SK-N-SH (cell line): ENCODE measurements at regions not wholly inside any gene's neighbourhood (a gene's known extent, or its start where the extent isn't known, plus 50 kb on each side); places are given as distances from the start of the nearest gene placed in this dataset.

Experiments used
- CTCF ChIA-PET: fragments of 300-600, 350-600 bp; formaldehyde crosslinking; extraction: SDS; loops from one replicate; lab custom pipeline; 2021; lab: Yijun Ruan, JAX
- POLR2A ChIA-PET: fragments of 350-600 bp; sonication (Branson Sonifier 250); formaldehyde crosslinking; extraction: SDS; loops from one replicate; lab custom pipeline; 2020; ENCODE audit warnings: antibody characterized with exemption, inconsistent platforms; lab: Yijun Ruan, JAX
- DNase-seq: peaks from one replicate; pipeline ENCODE4 v3.0.0; 2012
- H2AFZ ChIP-seq: fragments of 200-600 bp; sonication (generic); 2 replicates; pipeline ENCODE4 v1.8.1; 2016; ENCODE audit warnings: antibody characterized with exemption, mild to moderate bottlenecking, low read depth
- H3F3A ChIP-seq: fragments of 200-600 bp; sonication (generic); replicated peaks from 2 replicates; pipeline ENCODE3; 2016; ENCODE audit warnings: antibody characterized with exemption, mild to moderate bottlenecking; ENCODE audit not compliant: insufficient read depth
- H3K27ac ChIP-seq, 2 experiments: fragments of 200-500 bp in 1 of 2; fragments of 200-600 bp in 1 of 2; sonication (Bioruptor generic) in 1 of 2; sonication (generic), shearing (Covaris generic) in 1 of 2; 2 replicates each; pipeline versions ENCODE4 v1.5.1 to v1.6.1; 2014 to 2016; ENCODE audit warnings: low read depth in 2 of 2, inconsistent platforms in 1 of 2, low read length in 1 of 2, mild to moderate bottlenecking in 1 of 2, mixed read lengths in 1 of 2
- H3K27me3 ChIP-seq: fragments of 200-600 bp; sonication (generic), shearing (Covaris generic); 2 replicates; pipeline ENCODE4 v1.6.1; 2016; ENCODE audit warnings: mixed run types; ENCODE audit not compliant: insufficient read depth
- H3K36me3 ChIP-seq, 2 experiments: fragments of 200-500 bp in 1 of 2; fragments of 200-600 bp in 1 of 2; sonication (Bioruptor generic) in 1 of 2; sonication (generic) in 1 of 2; replicated peaks in 1 of 2; 2 replicates each; pipeline versions ENCODE3 to v1.5.1; 2014 to 2016; ENCODE audit warnings: low read length in 1 of 2, mild to moderate bottlenecking in 1 of 2; ENCODE audit not compliant: insufficient read depth in 2 of 2, control insufficient read depth in 1 of 2
- H3K4me1 ChIP-seq, 2 experiments: fragments of 200-500 bp in 1 of 2; fragments of 200-600 bp in 1 of 2; sonication (Bioruptor generic) in 1 of 2; sonication (generic), shearing (Covaris generic) in 1 of 2; 2 replicates each; pipeline versions ENCODE4 v1.5.1 to v1.6.1; 2014 to 2016; ENCODE audit warnings: low read depth in 1 of 2, low read length in 1 of 2, mixed run types in 1 of 2; ENCODE audit not compliant: insufficient read depth in 2 of 2, control insufficient read depth in 1 of 2
- H3K4me2 ChIP-seq: fragments of 200-600 bp; sonication (generic), shearing (Covaris generic); 2 replicates; pipeline ENCODE4 v1.6.1; 2017; ENCODE audit warnings: mixed run types
- H3K4me3 ChIP-seq, 2 experiments: fragments of 200-500 bp in 1 of 2; fragments of 200-600 bp in 1 of 2; sonication (Bioruptor generic) in 1 of 2; sonication (generic), shearing (Covaris generic) in 1 of 2; 2 replicates each; pipeline versions ENCODE4 v1.5.1 to v1.8.1; 2014 to 2016; ENCODE audit warnings: low read depth in 2 of 2, inconsistent platforms in 1 of 2, low read length in 1 of 2, mild to moderate bottlenecking in 1 of 2, mixed read lengths in 1 of 2, moderate library complexity in 1 of 2
- H3K79me2 ChIP-seq: fragments of 200-600 bp; sonication (generic); 2 replicates; pipeline ENCODE4 v1.8.1; 2017; ENCODE audit warnings: mild to moderate bottlenecking; ENCODE audit not compliant: insufficient read depth
- H3K9ac ChIP-seq: fragments of 200-600 bp; sonication (generic); 2 replicates; pipeline ENCODE4 v1.6.1; 2017; ENCODE audit warnings: mixed run types
- H3K9me2 ChIP-seq: fragments of 200-600 bp; sonication (generic); 2 replicates; pipeline ENCODE4 v1.6.1; 2017; ENCODE audit warnings: mixed run types
- H3K9me3 ChIP-seq: fragments of 200-600 bp; sonication (generic); 2 replicates; pipeline ENCODE4 v1.6.1; 2017; ENCODE audit warnings: mixed run types, mild to moderate bottlenecking, moderate library complexity
- H4K20me1 ChIP-seq: fragments of 200-600 bp; sonication (generic); 2 replicates; pipeline ENCODE4 v1.6.1; 2017; ENCODE audit warnings: mild to moderate bottlenecking, mixed run types; ENCODE audit not compliant: insufficient read depth
- EP300 ChIP-seq, 2 experiments: IDR thresholded peaks; 2 replicates each; pipeline versions ENCODE4 v1.4.0 to v1.6.1; 2012; ENCODE audit warnings: borderline replicate concordance in 1 of 2, low read depth in 1 of 2, low read length in 1 of 2
- FOXJ3 ChIP-seq: sonication (generic); formaldehyde crosslinking; IDR thresholded peaks from 2 replicates; pipeline ENCODE4 v1.5.1; 2020; ENCODE audit warnings: mild to moderate bottlenecking, missing genetic modification reagents
- GABPA ChIP-seq: IDR thresholded peaks from 2 replicates; pipeline ENCODE4 v1.4.0; 2012; ENCODE audit warnings: low read depth, mild to moderate bottlenecking
- IRF3 ChIP-seq: fragments of 150-350 bp; IDR thresholded peaks from 2 replicates; pipeline ENCODE4 v1.6.1; 2016; ENCODE audit warnings: mild to moderate bottlenecking, low read depth, low read length
- MAX ChIP-seq: IDR thresholded peaks from 2 replicates; pipeline ENCODE4 v1.4.0; 2012; ENCODE audit warnings: low read depth
- MEF2A ChIP-seq: IDR thresholded peaks from 2 replicates; pipeline ENCODE4 v1.4.0; 2012; ENCODE audit warnings: low read depth, borderline replicate concordance
- MXI1 ChIP-seq: IDR thresholded peaks from 2 replicates; pipeline ENCODE4 v1.6.1; 2012; ENCODE audit warnings: mild to moderate bottlenecking, low read depth, low read length, improper control_type of control experiment
- NFIC ChIP-seq: IDR thresholded peaks from 2 replicates; pipeline ENCODE4 v1.4.0; 2012; ENCODE audit warnings: borderline replicate concordance
- NRF1 ChIP-seq: IDR thresholded peaks from 2 replicates; pipeline ENCODE4 v1.6.1; 2012; ENCODE audit warnings: low read depth, mild to moderate bottlenecking, low read length
- PBX3 ChIP-seq: IDR thresholded peaks from 2 replicates; pipeline ENCODE4; 2012
- POLR2AphosphoS5 ChIP-seq: IDR thresholded peaks from 2 replicates; pipeline ENCODE4 v1.6.1; 2012; ENCODE audit warnings: low read depth, low read length
- RCOR1 ChIP-seq: fragments of 150-350 bp; IDR thresholded peaks from 2 replicates; pipeline ENCODE4 v1.6.1; 2017; ENCODE audit warnings: antibody characterized with exemption, low read length
- REST ChIP-seq: IDR thresholded peaks from 2 replicates; pipeline ENCODE4 v1.6.1; 2012; ENCODE audit warnings: mild to moderate bottlenecking, low read depth, low read length, moderate library complexity
- SIN3A ChIP-seq: IDR thresholded peaks from 2 replicates; pipeline ENCODE4 v1.6.1; 2012; ENCODE audit warnings: low read depth, mild to moderate bottlenecking, low read length, moderate library complexity, borderline replicate concordance
- TAF1 ChIP-seq: IDR thresholded peaks from 2 replicates; pipeline ENCODE4 v1.6.1; 2012; ENCODE audit warnings: low read depth, mild to moderate bottlenecking, low read length, moderate library complexity, borderline replicate concordance
- TEAD4 ChIP-seq: IDR thresholded peaks from 2 replicates; pipeline ENCODE4 v1.4.0; 2012; ENCODE audit warnings: mild to moderate bottlenecking, borderline replicate concordance; ENCODE audit not compliant: insufficient read depth
- USF1 ChIP-seq: IDR thresholded peaks from 2 replicates; pipeline ENCODE4 v1.4.0; 2012; ENCODE audit warnings: low read depth, borderline replicate concordance
- USF2 ChIP-seq: fragments of 150-350 bp; IDR thresholded peaks from 2 replicates; pipeline ENCODE4 v1.6.1; 2017; ENCODE audit warnings: antibody characterized with exemption, low read length, low read depth, borderline replicate concordance
- YY1 ChIP-seq: IDR thresholded peaks from 2 replicates; pipeline ENCODE4 v1.4.0; 2012; ENCODE audit warnings: low read depth, mild to moderate bottlenecking
- WGBS: methylation state at CpG from one replicate; pipeline ENCODE4 v1.1.6; 2017; ENCODE audit warnings: low lambda C conversion rate; 5-methylcytosine and 5-hydroxymethylcytosine counted together

- no peak for TF ChIP-seq PBX3
- TF ChIP-seq TEAD4, result no peak
- no peak for TF ChIP-seq MEF2A
- no peak for TF ChIP-seq RCOR1
- no peak for TF ChIP-seq USF1
- no peak for TF ChIP-seq TAF1
- TF ChIP-seq NFIC, result no peak
- TF ChIP-seq FOXJ3, result no peak
- TF ChIP-seq REST, result no peak
- no peak for TF ChIP-seq NRF1
- no peak for TF ChIP-seq GABPA
- TF ChIP-seq POLR2AphosphoS5, result no peak
- no peak for TF ChIP-seq USF2
- no peak for TF ChIP-seq SIN3A
- no peak for TF ChIP-seq MXI1
- no peak for TF ChIP-seq YY1
- TF ChIP-seq MAX, result no peak
- no peak for TF ChIP-seq IRF3
- TF ChIP-seq EP300 (IDR thresholded peaks at IDR 0.05; ENCODE audit: borderline replicate concordance in 1 of 2, low read depth in 1 of 2, low read length in 1 of 2), result no peak
- Histone ChIP-seq H3K4me2 (no peak overlapping the region), H3K79me2 (no peaks in the 10 kb centered on the region), H2AFZ (no peak overlapping the region), H3K36me3 (no peaks in the 10 kb centered on the region), H3K9me2 (no peaks in the 10 kb centered on the region), H3K4me3 (no peak overlapping the region), H3K27me3 (no peaks in the 10 kb centered on the region), H3F3A (no peaks in the 10 kb centered on the region), H3K4me1 (no peaks in the 10 kb centered on the region; a peak in 1 of 4 replicates), H3K9me3 (no peaks in the 10 kb centered on the region), H3K27ac (no peak overlapping the region), H4K20me1 (no peaks in the 10 kb centered on the region), H3K9ac (no peak overlapping the region)
- CTCF ChIA-PET, result no interaction called here
- POLR2A ChIA-PET, result no interaction called here
- DNase-seq, result no peak
- WGBS, result 85% methylated on average over 9 of the region's 9 CpGs
These were observed 78.6 kb upstream of the SLC22A16 start for GRCh38 chr6:110554966-110555460.
